ENCODE measurements at regions not wholly inside any gene's neighbourhood (a gene's known extent, or its start where the extent isn't known, plus 50 kb on each side); places are given as distances from the start of the nearest gene placed in this dataset.

DNA sequence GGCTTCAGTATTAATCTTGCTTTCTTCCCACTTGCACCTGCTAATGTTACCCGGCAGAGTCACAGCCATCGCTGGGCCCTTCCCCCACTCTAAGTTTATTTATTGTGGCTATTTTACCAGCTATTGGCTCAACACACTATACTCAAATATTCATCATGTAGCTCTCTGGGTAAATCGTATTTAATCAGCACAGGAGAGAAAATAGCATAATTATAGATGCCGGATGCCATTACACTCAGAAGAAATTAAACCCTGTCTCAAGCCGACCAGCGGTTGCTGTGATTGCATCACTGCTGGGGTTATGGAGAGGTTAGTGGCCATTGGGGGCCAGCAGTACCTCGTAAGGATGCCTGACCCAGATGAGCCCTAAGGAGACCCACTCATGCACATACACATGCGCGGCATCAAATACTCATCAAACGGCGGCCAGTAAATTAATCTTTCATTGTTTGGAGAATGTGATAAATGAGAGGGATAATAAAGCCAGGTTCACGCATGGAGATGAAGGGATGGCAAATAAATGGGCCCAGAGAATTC, 269.5 kb upstream of the ZFHX3 start:
- Histone ChIP-seq H3K4me2 (ENCODE audit: low read length) (no peak overlapping the region), H3K4me3 (ENCODE audit: low read length) (no peak overlapping the region), H3K9me2 (replicated peaks; ENCODE audit: control insufficient read depth, low read length) (no peaks in the 10 kb centered on the region), H3K27me3 (ENCODE audit: control insufficient read depth, low read length) (no peaks in the 10 kb centered on the region), H3K79me2 (ENCODE audit: control insufficient read depth, low read length) (no peaks in the 10 kb centered on the region), H3F3A (ENCODE audit: control insufficient read depth, insufficient read depth) (no peaks in the 10 kb centered on the region), H3K4me1 (ENCODE audit: control insufficient read depth, low read length) (peaks cover 7% of the 10 kb centered on the region; the same call in 1 of the 2 replicates), H3K36me3 (ENCODE audit: control insufficient read depth, low read length) (no peaks in the 10 kb centered on the region), H4K20me1 (ENCODE audit: control insufficient read depth, insufficient read depth, low read depth, low read length) (no peaks in the 10 kb centered on the region), H3K9me3 (ENCODE audit: control insufficient read depth, insufficient read depth, low read length) (no peaks in the 10 kb centered on the region), H3K27ac (ENCODE audit: low read depth, low read length) (no peak overlapping the region)
- TF ChIP-seq, protein P1, sequence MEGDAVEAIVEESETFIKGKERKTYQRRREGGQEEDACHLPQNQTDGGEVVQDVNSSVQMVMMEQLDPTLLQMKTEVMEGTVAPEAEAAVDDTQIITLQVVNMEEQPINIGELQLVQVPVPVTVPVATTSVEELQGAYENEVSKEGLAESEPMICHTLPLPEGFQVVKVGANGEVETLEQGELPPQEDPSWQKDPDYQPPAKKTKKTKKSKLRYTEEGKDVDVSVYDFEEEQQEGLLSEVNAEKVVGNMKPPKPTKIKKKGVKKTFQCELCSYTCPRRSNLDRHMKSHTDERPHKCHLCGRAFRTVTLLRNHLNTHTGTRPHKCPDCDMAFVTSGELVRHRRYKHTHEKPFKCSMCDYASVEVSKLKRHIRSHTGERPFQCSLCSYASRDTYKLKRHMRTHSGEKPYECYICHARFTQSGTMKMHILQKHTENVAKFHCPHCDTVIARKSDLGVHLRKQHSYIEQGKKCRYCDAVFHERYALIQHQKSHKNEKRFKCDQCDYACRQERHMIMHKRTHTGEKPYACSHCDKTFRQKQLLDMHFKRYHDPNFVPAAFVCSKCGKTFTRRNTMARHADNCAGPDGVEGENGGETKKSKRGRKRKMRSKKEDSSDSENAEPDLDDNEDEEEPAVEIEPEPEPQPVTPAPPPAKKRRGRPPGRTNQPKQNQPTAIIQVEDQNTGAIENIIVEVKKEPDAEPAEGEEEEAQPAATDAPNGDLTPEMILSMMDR (IDR thresholded peaks at IDR 0.05; ENCODE audit: low read depth, low read length, poor library complexity, severe bottlenecking): no peak
- TF ChIP-seq EZH2phosphoT487 (IDR thresholded peaks at IDR 0.05; ENCODE audit: borderline replicate concordance, low read length): no peak

DNA sequence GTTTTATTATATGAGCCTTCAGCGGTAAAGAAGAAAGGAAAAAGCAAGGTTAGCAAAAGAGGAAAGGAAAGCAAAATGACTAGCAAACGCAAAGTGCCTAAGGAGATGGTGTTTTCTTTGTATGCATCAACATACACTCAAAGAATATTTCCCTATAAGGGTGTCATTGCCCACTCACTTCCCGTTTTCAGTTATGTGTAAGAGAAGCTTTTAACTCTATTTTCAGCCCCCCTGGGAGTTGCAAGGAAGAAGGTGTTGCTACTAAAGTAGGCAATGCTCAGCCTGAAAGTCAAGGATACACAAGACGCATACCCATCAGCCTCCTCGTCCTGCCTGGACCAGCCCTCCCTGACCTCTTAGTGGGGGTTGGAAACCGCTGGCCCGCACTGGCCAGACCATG, 267.7 kb upstream of the ZFHX3 start:
- H3K9me3 ChIP-seq (ENCODE audit: control insufficient read depth, insufficient read depth, low read length): no peaks in the 10 kb centered on the region
- H3K9me2 ChIP-seq (replicated peaks; ENCODE audit: control insufficient read depth, low read length): no peaks in the 10 kb centered on the region
- no peak overlapping the region for H3K4me3 ChIP-seq (ENCODE audit: low read length)
- H3K27me3 ChIP-seq (ENCODE audit: control insufficient read depth, low read length): no peaks in the 10 kb centered on the region
- TF ChIP-seq, protein P1 (IDR thresholded peaks at IDR 0.05; ENCODE audit: low read depth, low read length, poor library complexity, severe bottlenecking): no peak
- no peak for TF ChIP-seq EZH2phosphoT487 (IDR thresholded peaks at IDR 0.05; ENCODE audit: borderline replicate concordance, low read length)
- no peak overlapping the region for H3K27ac ChIP-seq (ENCODE audit: low read depth, low read length)
- H3K4me1 ChIP-seq (ENCODE audit: control insufficient read depth, low read length): peaks cover 7% of the 10 kb centered on the region; the same call in 1 of the 2 replicates
- H3F3A ChIP-seq (ENCODE audit: control insufficient read depth, insufficient read depth): no peaks in the 10 kb centered on the region
- no peaks in the 10 kb centered on the region for H3K79me2 ChIP-seq (ENCODE audit: control insufficient read depth, low read length)
- no peak overlapping the region for H3K4me2 ChIP-seq (ENCODE audit: low read length)
- no peaks in the 10 kb centered on the region for H4K20me1 ChIP-seq (ENCODE audit: control insufficient read depth, insufficient read depth, low read depth, low read length)
- H3K36me3 ChIP-seq (ENCODE audit: control insufficient read depth, low read length): no peaks in the 10 kb centered on the region

DNA sequence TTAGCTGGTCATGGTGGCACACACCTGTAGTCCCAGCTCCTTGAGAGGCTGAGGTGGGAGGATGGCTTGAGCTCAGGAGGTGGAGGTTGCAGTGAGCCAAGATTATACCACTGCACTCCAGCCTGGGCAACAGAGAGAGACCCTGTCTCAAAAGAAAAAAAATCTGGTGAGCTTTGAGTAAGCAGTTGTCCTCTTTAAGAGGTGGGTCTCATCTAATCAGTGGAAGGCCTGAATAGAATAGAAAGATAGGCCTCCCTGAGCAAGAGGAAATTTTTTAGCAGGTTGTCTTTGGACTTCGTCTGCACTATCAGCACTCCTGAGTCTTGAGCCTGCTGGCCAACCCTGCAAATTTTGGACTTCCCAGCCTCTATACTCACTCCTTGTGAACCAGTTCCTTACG, 266.0 kb upstream of the ZFHX3 start:
- Histone ChIP-seq H3K4me3 (ENCODE audit: low read length) (no peak overlapping the region), H3K27me3 (ENCODE audit: control insufficient read depth, low read length) (no peaks in the 10 kb centered on the region), H4K20me1 (ENCODE audit: control insufficient read depth, insufficient read depth, low read depth, low read length) (no peaks in the 10 kb centered on the region), H3K36me3 (ENCODE audit: control insufficient read depth, low read length) (no peaks in the 10 kb centered on the region), H3K9me3 (ENCODE audit: control insufficient read depth, insufficient read depth, low read length) (no peaks in the 10 kb centered on the region), H3K27ac (ENCODE audit: low read depth, low read length) (no peak overlapping the region), H3K9me2 (replicated peaks; ENCODE audit: control insufficient read depth, low read length) (no peaks in the 10 kb centered on the region), H3K4me2 (ENCODE audit: low read length) (no peak overlapping the region), H3F3A (ENCODE audit: control insufficient read depth, insufficient read depth) (no peaks in the 10 kb centered on the region), H3K4me1 (ENCODE audit: control insufficient read depth, low read length) (peaks cover 7% of the 10 kb centered on the region; the same call in 1 of the 2 replicates), H3K79me2 (ENCODE audit: control insufficient read depth, low read length) (no peaks in the 10 kb centered on the region)
- TF ChIP-seq EZH2phosphoT487 (IDR thresholded peaks at IDR 0.05; ENCODE audit: borderline replicate concordance, low read length): no peak
- TF ChIP-seq, protein P1 (IDR thresholded peaks at IDR 0.05; ENCODE audit: low read depth, low read length, poor library complexity, severe bottlenecking): no peak

Data from DOHH2 (cell line).